GM12872 (cell line): ENCODE measurements at regions not wholly inside any gene's neighbourhood (a gene's known extent, or its start where the extent isn't known, plus 50 kb on each side); places are given as distances from the start of the nearest gene placed in this dataset.

Experiments used
- TF ChIP-seq, protein P1 (sequence below): IDR thresholded peaks from 3 replicates; pipeline ENCODE4 v1.5.1; 2011; ENCODE audit warnings: low read depth, mild to moderate bottlenecking, low read length, moderate library complexity; ENCODE audit not compliant: insufficient read depth

GRCh38 chr14:71524320-71524982 lies 407.8 kb upstream of the RGS6 start:
- TF ChIP-seq, protein P1, sequence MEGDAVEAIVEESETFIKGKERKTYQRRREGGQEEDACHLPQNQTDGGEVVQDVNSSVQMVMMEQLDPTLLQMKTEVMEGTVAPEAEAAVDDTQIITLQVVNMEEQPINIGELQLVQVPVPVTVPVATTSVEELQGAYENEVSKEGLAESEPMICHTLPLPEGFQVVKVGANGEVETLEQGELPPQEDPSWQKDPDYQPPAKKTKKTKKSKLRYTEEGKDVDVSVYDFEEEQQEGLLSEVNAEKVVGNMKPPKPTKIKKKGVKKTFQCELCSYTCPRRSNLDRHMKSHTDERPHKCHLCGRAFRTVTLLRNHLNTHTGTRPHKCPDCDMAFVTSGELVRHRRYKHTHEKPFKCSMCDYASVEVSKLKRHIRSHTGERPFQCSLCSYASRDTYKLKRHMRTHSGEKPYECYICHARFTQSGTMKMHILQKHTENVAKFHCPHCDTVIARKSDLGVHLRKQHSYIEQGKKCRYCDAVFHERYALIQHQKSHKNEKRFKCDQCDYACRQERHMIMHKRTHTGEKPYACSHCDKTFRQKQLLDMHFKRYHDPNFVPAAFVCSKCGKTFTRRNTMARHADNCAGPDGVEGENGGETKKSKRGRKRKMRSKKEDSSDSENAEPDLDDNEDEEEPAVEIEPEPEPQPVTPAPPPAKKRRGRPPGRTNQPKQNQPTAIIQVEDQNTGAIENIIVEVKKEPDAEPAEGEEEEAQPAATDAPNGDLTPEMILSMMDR: no peak

DNA sequence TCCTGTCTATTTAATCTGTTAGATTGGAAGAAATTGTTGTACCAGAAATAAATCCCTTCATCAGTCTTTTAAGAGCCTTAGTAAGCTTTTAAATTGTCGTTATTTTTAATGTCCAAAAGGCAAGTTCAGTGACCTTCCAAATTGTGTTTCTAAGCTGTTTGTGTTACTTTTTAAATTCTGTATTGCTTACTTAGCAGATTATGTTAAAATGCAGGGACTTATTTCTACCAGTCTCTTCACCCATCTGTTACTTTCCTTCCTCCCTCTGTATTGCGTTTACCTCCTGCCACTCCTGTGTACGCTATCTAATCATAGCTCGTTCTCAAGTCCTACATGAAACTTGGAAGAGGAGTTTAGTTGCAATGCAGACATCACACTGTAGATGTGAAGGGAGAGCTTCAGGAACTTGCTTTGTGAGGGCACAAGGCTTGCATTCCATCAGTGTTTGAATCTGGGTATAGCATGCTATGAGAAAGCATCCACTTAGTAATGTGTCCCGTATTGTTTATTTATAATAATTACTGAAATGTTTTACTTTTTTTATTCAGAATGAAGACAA lies 406.5 kb upstream of the RGS6 start:
- TF ChIP-seq, protein P1: no peak

DNA sequence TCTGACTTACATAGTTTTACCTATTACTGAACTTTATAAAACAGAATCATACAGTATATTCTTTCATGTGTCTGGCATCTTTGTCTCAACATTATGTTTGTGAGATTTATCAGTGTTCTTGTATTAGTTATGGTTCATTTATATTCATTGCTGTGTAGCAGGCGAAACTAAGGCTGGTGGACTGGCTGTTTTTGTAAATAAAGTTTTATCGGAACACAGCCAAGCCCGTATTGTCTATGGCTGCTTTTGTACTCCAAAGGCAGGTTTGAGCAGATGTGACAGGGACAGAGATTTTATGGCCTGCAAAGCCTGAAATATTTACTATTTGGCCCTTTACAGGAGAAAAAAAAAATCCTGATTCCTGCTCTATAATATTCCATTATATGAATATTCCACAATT lies 405.8 kb upstream of the RGS6 start:
- TF ChIP-seq, protein P1: no peak

GRCh38 chr14:71527838-71528237 lies 404.4 kb upstream of the RGS6 start:
- TF ChIP-seq, protein P1: no peak

GRCh38 chr14:71529848-71530247 lies 402.4 kb upstream of the RGS6 start:
- TF ChIP-seq, protein P1: no peak

- TF ChIP-seq, protein P1: no peak
Measured at GRCh38 chr14:71532344-71532743, 399.9 kb upstream of the RGS6 start.

GRCh38 chr14:71532790-71533189 lies 399.4 kb upstream of the RGS6 start:
- TF ChIP-seq, protein P1: no peak

DNA sequence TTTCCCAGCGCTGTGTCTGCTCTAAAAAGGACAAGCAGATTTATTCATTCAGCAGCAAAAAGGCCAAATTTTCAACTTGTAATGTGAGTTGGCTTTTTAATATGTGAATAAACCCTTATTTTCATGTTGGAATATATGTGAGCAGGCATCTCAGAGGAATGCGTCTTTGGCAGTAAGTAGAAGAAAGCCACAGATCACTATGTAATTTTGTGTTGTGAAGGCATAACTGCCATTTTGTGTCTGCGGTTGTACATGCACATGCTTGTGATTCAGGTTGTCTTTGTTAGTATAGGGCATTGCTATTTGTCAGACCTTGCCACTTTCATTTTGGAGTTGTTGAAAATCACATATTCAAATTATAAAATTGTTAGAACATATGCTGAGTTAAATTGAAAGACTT lies 398.8 kb upstream of the RGS6 start:
- TF ChIP-seq, protein P1: no peak
